ENCODE measurements at regions not wholly inside any gene's neighbourhood (a gene's known extent, or its start where the extent isn't known, plus 50 kb on each side); places are given as distances from the start of the nearest gene placed in this dataset.

DNA sequence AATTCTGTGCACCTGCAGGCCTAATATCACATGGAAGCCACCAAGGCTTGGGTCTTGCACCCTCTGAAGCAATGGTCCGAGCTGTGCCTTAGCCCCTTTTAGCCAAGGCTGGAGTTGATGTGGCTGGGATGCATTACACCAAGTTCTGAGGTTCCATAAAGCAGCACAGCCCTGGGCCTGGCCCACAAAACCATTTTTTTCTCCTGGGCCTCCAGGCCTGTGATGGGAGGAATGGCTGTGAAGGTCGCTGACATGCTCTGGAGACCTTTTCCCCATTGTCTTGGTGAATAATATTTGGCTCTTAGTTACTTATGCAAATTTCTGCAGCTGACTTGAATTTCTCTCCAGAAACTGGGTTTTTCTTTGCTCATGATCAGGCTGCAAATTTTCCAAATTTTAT lies 167.3 kb downstream of the HTR1A start:
- H3K4ac ChIP-seq (ENCODE audit: low read depth, low read length): no peak overlapping the region
- peaks cover 12% of the 10 kb centered on the region for H3K9me3 ChIP-seq (ENCODE audit: control insufficient read depth, low read depth, low read length)
- H3K27me3 ChIP-seq (ENCODE audit: insufficient read depth, low read length): no peaks in the 10 kb centered on the region
- no peak overlapping the region for H2BK5ac ChIP-seq (ENCODE audit: insufficient read length, low read length)
- H2AFZ ChIP-seq (ENCODE audit: low read length): no peak overlapping the region
- H3T11ph ChIP-seq (ENCODE audit: low read length): no peak overlapping the region
- no peak overlapping the region for H2BK12ac ChIP-seq (ENCODE audit: insufficient read length, low read depth, low read length)
- no peaks in the 10 kb centered on the region for H4K20me1 ChIP-seq (ENCODE audit: control insufficient read depth, insufficient read depth, insufficient read length)
- no peak overlapping the region for H4K91ac ChIP-seq (ENCODE audit: insufficient read length, low read depth, low read length)
- H3K23me2 ChIP-seq (ENCODE audit: insufficient read length, low read depth, low read length, poor library complexity, severe bottlenecking): no peaks in the 10 kb centered on the region
- H3K79me2 ChIP-seq (ENCODE audit: insufficient read depth, low read length): no peaks in the 10 kb centered on the region
- H3K18ac ChIP-seq (ENCODE audit: insufficient read length, low read depth, low read length): no peak overlapping the region
- DNase-seq: no peak
- H3K79me1 ChIP-seq (ENCODE audit: insufficient read depth, low read depth, low read length, poor library complexity, severe bottlenecking): no peaks in the 10 kb centered on the region
- H3K56ac ChIP-seq (ENCODE audit: insufficient read length, low read depth, low read length): no peak overlapping the region
- no peak overlapping the region for H3K4me2 ChIP-seq (ENCODE audit: insufficient read depth, insufficient read length, low read length)
- no peak overlapping the region for H2BK120ac ChIP-seq (ENCODE audit: low read depth, low read length, poor library complexity, severe bottlenecking)
- H2BK20ac ChIP-seq (ENCODE audit: low read depth, low read length, poor library complexity, severe bottlenecking): no peak overlapping the region
- peaks cover 40 to 42% of the 10 kb centered on the region in 2 experiments for H3K9me3 Mint-ChIP-seq
- H3K23ac ChIP-seq (ENCODE audit: insufficient read length, low read depth, low read length): no peak overlapping the region
- no peak overlapping the region for H4K8ac ChIP-seq (replicated peaks; ENCODE audit: insufficient read length, low read depth, low read length)
- no peak overlapping the region for H3K27ac ChIP-seq (ENCODE audit: insufficient read length, low read depth, low read length)
- no peak for TF ChIP-seq CTCF (conservative IDR thresholded peaks at IDR 0.05)
- H4K5ac ChIP-seq (ENCODE audit: insufficient read length, low read depth, low read length): no peak overlapping the region
- H3K36me3 Mint-ChIP-seq (ENCODE audit: insufficient read depth in 1 of 3, low read depth in 3 of 3): peaks cover 14 to 33% (median 20%) of the 10 kb centered on the region in 3 experiments
- H2BK15ac ChIP-seq (ENCODE audit: low read depth, low read length): no peak overlapping the region
- H2AK5ac ChIP-seq (ENCODE audit: insufficient read length, low read length): no peak overlapping the region
- no CpG with 5 or more reads among the region's 2 CpGs for WGBS (ENCODE audit: extremely low coverage, insufficient read length, low lambda C conversion rate)
- no peaks in the 10 kb centered on the region for H3K4me1 ChIP-seq (ENCODE audit: insufficient read depth, low read length)
- no peak overlapping the region for H3K27ac Mint-ChIP-seq
- no peak overlapping the region for H3K9ac ChIP-seq (ENCODE audit: extremely low read depth, insufficient read length, low read length)
- H3K14ac ChIP-seq (ENCODE audit: insufficient read depth, low read length): no peak overlapping the region
- no peak overlapping the region for H3K4me3 Mint-ChIP-seq
- peaks cover 2 to 6% of the 10 kb centered on the region in 2 experiments; a peak in 3 of 4 replicates for H3K4me1 Mint-ChIP-seq
- H3K27me3 Mint-ChIP-seq (ENCODE audit: low read depth): no peaks in the 10 kb centered on the region; the same call in 1 of the 2 replicates

All from H9 (cell line).